HepG2 (cell line): ENCODE measurements at regions not wholly inside any gene's neighbourhood (a gene's known extent, or its start where the extent isn't known, plus 50 kb on each side); places are given as distances from the start of the nearest gene placed in this dataset.

Experiments used
- ATAC-seq: fragments of 200-7000 bp; cut with Tn5 transposase; 3 replicates; pipeline ENCODE4 v1.9.1; 2020; ENCODE audit warnings: mild to moderate bottlenecking, moderate library complexity
- BruUV-seq: library from RNA; stranded (reverse); fragments of 400-500 nt; replicated peaks from 2 replicates; lab custom pipeline; 2021; lab: Mats Ljungman, UMichigan
- CTCF ChIA-PET: fragments of 300-600 bp; formaldehyde crosslinking; extraction: SDS; loops from one replicate; lab custom pipeline; 2021; ENCODE audit warnings: low total read pairs, inconsistent platforms, low intra/inter-chr PET ratio; lab: Yijun Ruan, JAX
- POLR2A ChIA-PET: fragments of 350-600 bp; sonication (Branson Sonifier 250); formaldehyde crosslinking; loops from one replicate; lab custom pipeline; 2020; ENCODE audit warnings: antibody characterized with exemption, inconsistent platforms; lab: Yijun Ruan, JAX
- DNase-seq: peaks from one replicate; pipeline ENCODE4 v3.0.0-alpha.2; 2015; ENCODE audit warnings: low spot score
- FAIRE-seq: peaks from 3 replicates; lab custom pipeline; 2011; peaks lifted over from hg19 to GRCh38; lab: Jason Lieb, UNC
- H2AFZ ChIP-seq: one replicate; pipeline ENCODE4 v1.6.1; 2011; ENCODE audit warnings: low read length, inconsistent platforms
- H3K27ac ChIP-seq: fragments of 300-600 bp; 3 replicates; pipeline ENCODE4 v1.8.0; 2011; ENCODE audit warnings: mixed run types, mild to moderate bottlenecking, mixed read lengths, low read length, inconsistent platforms; ENCODE audit not compliant: insufficient read depth; ENCODE audit errors: extremely low read length
- H3K27me3 ChIP-seq, 2 experiments: fragments of 200-600 bp in 1 of 2; 2 replicates in 1 of 2; 3 replicates in 1 of 2; pipeline versions ENCODE4 v1.6.0 to v1.8.0; 2011; ENCODE audit warnings: low read length in 2 of 2, mild to moderate bottlenecking in 2 of 2, moderate library complexity in 2 of 2, inconsistent platforms in 1 of 2; ENCODE audit not compliant: insufficient read depth in 2 of 2, control insufficient read depth in 1 of 2
- H3K36me3 ChIP-seq, 2 experiments: fragments of 200-600 bp in 1 of 2; replicated peaks in 1 of 2; 2 replicates in 1 of 2; 3 replicates in 1 of 2; pipeline versions ENCODE4 v1.5.1 to v1.8.0; 2011; ENCODE audit warnings: low read length in 2 of 2, inconsistent platforms in 1 of 2; ENCODE audit not compliant: insufficient read depth in 2 of 2, control insufficient read depth in 1 of 2
- H3K4me1 ChIP-seq: 2 replicates; pipeline ENCODE4 v1.5.1; 2012; ENCODE audit warnings: low read length, inconsistent platforms; ENCODE audit not compliant: insufficient read depth
- H3K4me2 ChIP-seq: 2 replicates; pipeline ENCODE4 v1.6.0; 2011; ENCODE audit warnings: low read depth, low read length, inconsistent platforms
- H3K4me3 ChIP-seq, 3 experiments: fragments of 200-600 bp in 1 of 3; sonication (generic), shearing (Covaris generic) in 1 of 3; replicated peaks in 1 of 3; 2 replicates each; pipeline ENCODE4 v1.5.1; 2011 to 2016; ENCODE audit warnings: low read length in 3 of 3, inconsistent platforms in 2 of 3, low read depth in 2 of 3, mild to moderate bottlenecking in 2 of 3, control low read depth in 1 of 3, mixed read lengths in 1 of 3; ENCODE audit not compliant: insufficient read depth in 1 of 3
- H3K79me2 ChIP-seq: one replicate; pipeline ENCODE4 v1.6.1; 2011; ENCODE audit warnings: low read length, inconsistent platforms; ENCODE audit not compliant: insufficient read depth
- H3K9ac ChIP-seq: 2 replicates; pipeline ENCODE4 v1.6.0; 2011; ENCODE audit warnings: mild to moderate bottlenecking, low read depth, low read length, inconsistent platforms; ENCODE audit not compliant: insufficient read depth
- H3K9me3 ChIP-seq: 2 replicates; pipeline ENCODE4 v1.5.1; 2012; ENCODE audit warnings: mild to moderate bottlenecking, low read length
- H4K20me1 ChIP-seq: 2 replicates; pipeline ENCODE4 v1.6.0; 2011; ENCODE audit warnings: inconsistent platforms, mild to moderate bottlenecking, low read length, moderate library complexity; ENCODE audit not compliant: insufficient read depth
- DNMT1 ChIP-seq: sonication (generic); formaldehyde crosslinking; IDR thresholded peaks from 2 replicates; pipeline ENCODE4 v1.5.1; 2020; ENCODE audit warnings: mild to moderate bottlenecking, missing genetic modification reagents
- GATAD1 ChIP-seq: IDR thresholded peaks from 2 replicates; pipeline ENCODE4 v1.6.1; 2016; ENCODE audit warnings: missing genetic modification reagents, missing compliant biosample characterization
- KLF16 ChIP-seq, 2 experiments: sonication (generic) in 1 of 2; formaldehyde crosslinking in 1 of 2; IDR thresholded peaks; 2 replicates each; pipeline versions ENCODE4 v1.6.1 to v1.8.0; 2016 to 2023; ENCODE audit warnings: missing genetic modification reagents in 2 of 2, missing compliant biosample characterization in 1 of 2
- TEAD3 ChIP-seq: optimal IDR thresholded peaks from 2 replicates; pipeline ENCODE3; 2016; ENCODE audit warnings: borderline replicate concordance
- U2AF2 ChIP-seq: fragments of 200-400 bp; formaldehyde crosslinking; IDR thresholded peaks from 2 replicates; pipeline ENCODE4 v1.6.1; 2017; ENCODE audit warnings: low read depth, mild to moderate bottlenecking, low read length
- ZNF138 ChIP-seq: sonication (generic); formaldehyde crosslinking; IDR thresholded peaks from 2 replicates; pipeline ENCODE4 v1.5.0; 2020; ENCODE audit warnings: mild to moderate bottlenecking, low read depth, missing genetic modification reagents
- ZNF563 ChIP-seq: sonication (generic); formaldehyde crosslinking; IDR thresholded peaks from 2 replicates; pipeline ENCODE4 v1.8.0; 2022; ENCODE audit warnings: mild to moderate bottlenecking, moderate library complexity, missing genetic modification reagents
- ZNF737 ChIP-seq: sonication (generic); formaldehyde crosslinking; IDR thresholded peaks from 2 replicates; pipeline ENCODE4 v1.5.0; 2020; ENCODE audit warnings: missing genetic modification reagents, mild to moderate bottlenecking, borderline replicate concordance
- ZNF766 ChIP-seq: sonication (generic); formaldehyde crosslinking; IDR thresholded peaks from 2 replicates; pipeline ENCODE4 v1.5.0; 2020; ENCODE audit warnings: missing genetic modification reagents, borderline replicate concordance
- ZSCAN20 ChIP-seq: sonication (generic); formaldehyde crosslinking; IDR thresholded peaks from 2 replicates; pipeline ENCODE4 v1.4.0; 2020; ENCODE audit warnings: missing genetic modification reagents, mild to moderate bottlenecking, borderline replicate concordance
- WGBS: methylation state at CpG from one replicate; pipeline ENCODE4 v1.1.6; 2017; ENCODE audit warnings: low lambda C conversion rate; 5-methylcytosine and 5-hydroxymethylcytosine counted together
- in situ Hi-C: cut with HindIII; loops from 2 replicates; pipeline ENCODE4 v1.10.0; 2017; ENCODE audit warnings: low pct_unique_long_range_greater_than_20kb; ENCODE audit not compliant: extremely low pct_ligation_motif_present
- intact Hi-C: fragments of 100-400 bp; cut with micrococcal nuclease; formaldehyde crosslinking; loops from one replicate; pipeline ENCODE4 v1.10.0; 2022; ENCODE audit not compliant: unreplicated experiment
- TF ChIP-seq, protein P1 (sequence below): sonication (generic); formaldehyde crosslinking; IDR thresholded peaks from 2 replicates; pipeline ENCODE4 v1.8.1; 2023; ENCODE audit warnings: mild to moderate bottlenecking, missing genetic modification reagents, borderline replicate concordance

DNA sequence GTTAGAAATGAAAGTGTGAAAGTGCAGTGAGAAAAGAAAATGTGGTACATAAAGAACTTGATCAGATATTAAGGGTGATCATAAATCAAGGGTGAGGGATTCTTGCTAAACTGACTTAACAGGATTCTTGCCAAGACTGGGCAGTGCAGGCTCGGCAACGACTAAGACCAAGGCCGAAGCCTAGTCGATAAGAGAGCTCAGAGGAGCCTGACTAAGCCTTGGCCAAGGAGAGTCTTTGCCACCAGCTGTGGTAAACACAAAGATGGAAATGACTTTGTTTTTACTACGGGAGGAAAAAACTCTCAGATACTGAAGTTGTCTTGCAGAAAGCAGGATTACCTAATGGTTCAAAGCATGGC lies 196.6 kb downstream of the LY86 start:
- DNase-seq (no peak), FAIRE-seq (no peak), ATAC-seq (no peak)
- in situ Hi-C loops = no loop called here
- Histone ChIP-seq H3K9ac (no peak overlapping the region), H3K4me1 (no peaks in the 10 kb centered on the region), H2AFZ (no peak overlapping the region), H3K79me2 (no peaks in the 10 kb centered on the region), H3K4me3 (no peak overlapping the region), H3K9me3 (no peaks in the 10 kb centered on the region), H3K4me2 (no peak overlapping the region), H3K36me3 (no peaks in the 10 kb centered on the region), H4K20me1 (no peaks in the 10 kb centered on the region), H3K27me3 (peaks cover 0 to 2% of the 10 kb centered on the region in 2 experiments; a peak in 2 of 5 replicates), H3K27ac (no peak overlapping the region)
- 36% methylated on average over 5 of the region's 5 CpGs for WGBS
- ChIA-PET POLR2A (no interaction called here), CTCF (no interaction called here)
- intact Hi-C loops = no loop called here
- TF ChIP-seq TEAD3 (CRISPR knock-in tag) = no peak
- TF ChIP-seq ZNF766 = no peak
- TF ChIP-seq, protein P1, sequence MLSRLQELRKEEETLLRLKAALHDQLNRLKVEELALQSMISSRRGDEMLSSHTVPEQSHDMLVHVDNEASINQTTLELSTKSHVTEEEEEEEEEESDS = no peak
- no peak for TF ChIP-seq ZNF563 (CRISPR knock-in tag)
- no peak for TF ChIP-seq ZNF737 (CRISPR knock-in tag)
- TF ChIP-seq KLF16 (CRISPR knock-in tag; IDR thresholded peaks at IDR 0.05) = no peak
- TF ChIP-seq U2AF2 = no peak
- TF ChIP-seq DNMT1 (CRISPR knock-in tag) = no peak
- no peak for TF ChIP-seq GATAD1 (CRISPR knock-in tag)
- TF ChIP-seq ZSCAN20 (CRISPR knock-in tag) = no peak
- TF ChIP-seq ZNF138 (CRISPR knock-in tag) = no peak
- BruUV-seq = no TSS peak
